Suprapubic skin (tissue), 4 donors: ENCODE measurements at regions not wholly inside any gene's neighbourhood (a gene's known extent, or its start where the extent isn't known, plus 50 kb on each side); places are given as distances from the start of the nearest gene placed in this dataset.

Source experiments
- DNase-seq, 2 donors: peaks; one replicate each; pipeline ENCODE4 v3.0.0-alpha.2; 2019; ENCODE audit warnings: low spot score in 2 of 2
- H3K27ac ChIP-seq: fragments of 200-600 bp; sonication (generic); one replicate; pipeline ENCODE4 v1.5.1; 2019
- H3K27me3 ChIP-seq: fragments of 200-600 bp; sonication (generic); one replicate; pipeline ENCODE4 v1.5.1; 2019
- H3K36me3 ChIP-seq: fragments of 200-600 bp; sonication (generic); one replicate; pipeline ENCODE4 v1.5.1; 2019
- H3K4me1 ChIP-seq: fragments of 200-600 bp; sonication (generic); one replicate; pipeline ENCODE4 v1.5.1; 2019
- H3K4me3 ChIP-seq: fragments of 200-600 bp; sonication (generic); one replicate; pipeline ENCODE4 v1.5.1; 2019; ENCODE audit warnings: mild to moderate bottlenecking
- H3K9me3 ChIP-seq: fragments of 200-600 bp; sonication (generic); one replicate; pipeline ENCODE4 v1.5.1; 2019
- CTCF ChIP-seq, 2 donors: fragments of 200-600 bp in 1 of 2; fragments of 450-650 bp in 1 of 2; sonication (generic) in 1 of 2; IDR thresholded peaks; one replicate each; pipeline ENCODE4 v1.5.1; 2016 to 2019; ENCODE audit warnings: antibody characterized with exemption in 2 of 2, mild to moderate bottlenecking in 1 of 2, moderate library complexity in 1 of 2
- EP300 ChIP-seq: sonication (generic); formaldehyde crosslinking; IDR thresholded peaks from one replicate; pipeline ENCODE4 v1.6.1; 2017; ENCODE audit warnings: antibody characterized with exemption
- POLR2A ChIP-seq, 2 donors: fragments of 450-650 bp; IDR thresholded peaks; one replicate each; pipeline ENCODE4 v1.6.1; 2017; ENCODE audit warnings: antibody characterized with exemption in 2 of 2, mild to moderate bottlenecking in 2 of 2, moderate library complexity in 2 of 2
- POLR2AphosphoS5 ChIP-seq, 3 donors: sonication (generic); formaldehyde crosslinking; IDR thresholded peaks; one replicate each; pipeline ENCODE4 v1.6.1; 2017; ENCODE audit warnings: antibody characterized with exemption in 3 of 3
- WGBS: methylation state at CpG from one replicate; pipeline ENCODE4 v1.1.5; 2018; 5-methylcytosine and 5-hydroxymethylcytosine counted together

GRCh38 chr2:19505199-19506136, 147.0 kb upstream of the OSR1 start:
- H3K9me3 ChIP-seq: no peaks in the 10 kb centered on the region
- H3K27ac ChIP-seq: no peak overlapping the region
- H3K4me1 ChIP-seq: no peaks in the 10 kb centered on the region
- 52% methylated on average over 5 of the region's 5 CpGs for WGBS
- no peaks in the 10 kb centered on the region for H3K36me3 ChIP-seq
- no peak for DNase-seq
- H3K27me3 ChIP-seq: no peaks in the 10 kb centered on the region
- TF ChIP-seq POLR2AphosphoS5 (IDR thresholded peaks at IDR 0.05): no peak
- TF ChIP-seq POLR2A (IDR thresholded peaks at IDR 0.05): no peak
- TF ChIP-seq CTCF (IDR thresholded peaks at IDR 0.05): no peak
- no peak for TF ChIP-seq EP300
- no peak overlapping the region for H3K4me3 ChIP-seq

GRCh38 chr2:19504400-19505198, 146.2 kb upstream of the OSR1 start:
- no peaks in the 10 kb centered on the region for H3K9me3 ChIP-seq
- no peak overlapping the region for H3K4me3 ChIP-seq
- no peak for DNase-seq
- WGBS: 74% methylated on average over 5 of the region's 5 CpGs
- TF ChIP-seq POLR2A (IDR thresholded peaks at IDR 0.05) (no peak), POLR2AphosphoS5 (IDR thresholded peaks at IDR 0.05) (no peak), EP300 (no peak), CTCF (IDR thresholded peaks at IDR 0.05) (no peak)
- H3K4me1 ChIP-seq: no peaks in the 10 kb centered on the region
- no peak overlapping the region for H3K27ac ChIP-seq
- no peaks in the 10 kb centered on the region for H3K27me3 ChIP-seq
- H3K36me3 ChIP-seq: no peaks in the 10 kb centered on the region

DNA sequence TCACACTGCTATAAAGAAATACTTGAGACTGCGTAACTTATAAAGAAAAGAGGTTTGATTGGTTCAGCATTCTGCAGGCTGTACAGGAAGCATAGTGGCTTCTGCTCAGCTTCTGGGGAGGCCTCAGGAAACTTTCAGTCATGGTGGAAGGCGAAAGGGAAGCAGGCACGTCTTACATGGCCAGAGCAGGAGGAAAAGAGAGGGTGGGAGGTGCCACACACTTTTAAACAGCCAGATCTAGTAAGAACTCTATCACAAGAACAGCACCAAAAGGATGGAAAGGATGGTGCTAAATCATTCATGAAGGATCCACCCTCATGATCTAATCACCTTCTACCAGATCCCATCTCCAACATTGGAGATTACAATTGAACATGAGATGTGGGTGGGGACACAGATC, 145.5 kb upstream of the OSR1 start:
- Histone ChIP-seq H3K36me3 (no peaks in the 10 kb centered on the region), H3K9me3 (no peaks in the 10 kb centered on the region), H3K4me1 (no peaks in the 10 kb centered on the region), H3K27me3 (no peaks in the 10 kb centered on the region), H3K4me3 (no peak overlapping the region), H3K27ac (no peak overlapping the region)
- no peak for TF ChIP-seq CTCF (IDR thresholded peaks at IDR 0.05)
- DNase-seq: no peak
- 84% methylated on average over 3 of the region's 3 CpGs for WGBS

DNA sequence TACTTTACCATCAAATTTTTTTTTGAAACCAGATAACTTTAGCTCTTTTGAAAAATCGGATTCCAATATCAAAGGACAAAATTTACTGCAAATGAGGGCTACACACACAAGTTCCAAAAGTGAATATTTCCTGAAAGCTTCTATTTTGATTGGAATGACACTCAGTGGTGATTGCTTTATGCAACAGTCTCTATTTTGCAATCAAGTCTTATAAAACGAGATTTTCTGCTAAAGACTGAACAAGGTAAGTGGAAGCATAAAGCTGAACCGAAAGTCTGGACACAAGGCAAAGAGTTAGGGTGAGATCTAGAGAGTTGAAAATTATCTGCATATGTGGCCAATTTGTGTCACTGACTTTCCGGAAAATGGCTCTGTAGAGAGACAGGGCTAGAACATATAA, 145.0 kb upstream of the OSR1 start:
- Histone ChIP-seq H3K27ac (no peak overlapping the region), H3K9me3 (no peaks in the 10 kb centered on the region), H3K36me3 (no peaks in the 10 kb centered on the region), H3K4me1 (no peaks in the 10 kb centered on the region), H3K4me3 (no peak overlapping the region), H3K27me3 (no peaks in the 10 kb centered on the region)
- no peak for DNase-seq
- no peak for TF ChIP-seq EP300
- no peak for TF ChIP-seq CTCF (IDR thresholded peaks at IDR 0.05)
- no peak for TF ChIP-seq POLR2AphosphoS5 (IDR thresholded peaks at IDR 0.05)
- 73% methylated on average over 4 of the region's 4 CpGs for WGBS

DNA sequence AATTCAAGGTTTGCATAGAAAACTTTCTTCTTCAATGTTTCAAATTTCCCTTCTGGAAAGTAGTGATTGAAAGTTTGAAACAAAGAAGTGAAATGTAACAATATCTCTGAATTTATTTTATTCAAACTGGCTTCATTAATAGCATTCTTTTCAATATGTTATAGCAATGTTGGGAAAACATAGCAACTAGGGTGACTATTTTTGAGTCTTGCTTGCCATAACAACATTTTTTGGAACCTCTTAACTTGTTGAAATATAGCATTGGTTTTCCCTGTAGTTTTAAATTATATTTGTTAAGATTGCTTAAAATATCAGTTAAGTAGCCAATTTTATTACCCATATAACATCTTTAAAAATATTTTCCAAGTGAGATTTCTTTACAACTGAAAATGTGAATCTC, 141.7 kb upstream of the OSR1 start:
- no peaks in the 10 kb centered on the region for H3K9me3 ChIP-seq
- no peak for DNase-seq
- no peak overlapping the region for H3K27ac ChIP-seq
- H3K4me1 ChIP-seq: no peaks in the 10 kb centered on the region
- TF ChIP-seq CTCF (IDR thresholded peaks at IDR 0.05) (no peak), EP300 (no peak), POLR2A (IDR thresholded peaks at IDR 0.05) (no peak)
- H3K36me3 ChIP-seq: no peaks in the 10 kb centered on the region
- no peak overlapping the region for H3K4me3 ChIP-seq
- H3K27me3 ChIP-seq: no peaks in the 10 kb centered on the region
